AG04449 (cell line): ENCODE measurements at regions not wholly inside any gene's neighbourhood (a gene's known extent, or its start where the extent isn't known, plus 50 kb on each side); places are given as distances from the start of the nearest gene placed in this dataset.

Experiments
- CTCF ChIA-PET: fragments of 350-600 bp; formaldehyde crosslinking; extraction: SDS; loops from one replicate; lab custom pipeline; 2021; ENCODE audit warnings: antibody characterized with exemption; lab: Yijun Ruan, JAX
- POLR2A ChIA-PET: fragments of 400-600, 350-600 bp; formaldehyde crosslinking; extraction: SDS; loops from one replicate; lab custom pipeline; 2020; ENCODE audit warnings: antibody characterized with exemption, inconsistent platforms; lab: Yijun Ruan, JAX
- DNase-seq: peaks from one replicate; pipeline ENCODE4 v3.0.0-alpha.2; 2010; ENCODE audit warnings: low read depth, low spot score
- H3K4me3 ChIP-seq: 2 replicates; pipeline ENCODE4 v1.5.1; 2011; ENCODE audit warnings: low read depth, mild to moderate bottlenecking, control low read depth, low read length
- CTCF ChIP-seq: IDR thresholded peaks from one replicate; pipeline ENCODE4 v1.5.1; 2011; ENCODE audit warnings: mild to moderate bottlenecking, moderate library complexity, low read length, control low read depth, inconsistent platforms; ENCODE audit not compliant: insufficient read depth; ENCODE audit errors: missing control alignments

DNA sequence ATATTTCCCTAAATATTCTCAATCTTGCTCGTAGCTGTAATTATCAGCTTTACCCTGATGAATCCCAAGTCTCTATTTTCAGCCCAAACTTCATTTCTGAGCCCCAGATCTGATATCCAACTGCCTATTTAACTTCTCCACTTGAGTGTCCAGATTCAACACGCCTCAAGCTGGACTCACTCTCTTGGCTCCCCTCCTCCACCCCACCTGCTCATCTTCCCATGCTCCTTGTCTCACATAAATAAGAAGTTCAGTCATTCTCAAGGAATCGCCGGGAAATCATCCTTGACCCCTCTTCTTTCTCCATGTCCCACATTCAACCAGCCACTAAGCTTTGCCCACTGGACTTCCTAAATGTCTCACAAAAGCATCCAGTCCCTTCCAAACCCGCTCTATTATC, 89.9 kb upstream of the STMND1 start:
- no peak for TF ChIP-seq CTCF
- POLR2A ChIA-PET: no interaction called here
- H3K4me3 ChIP-seq: no peak overlapping the region
- DNase-seq: no peak
- CTCF ChIA-PET: interaction anchor here (2.5 to 3.3 kb wide), 2 partner anchors 11 to 249 kb away, joined by 6 to 25 read pairs; no protein-coding TSS in a partner anchor

DNA sequence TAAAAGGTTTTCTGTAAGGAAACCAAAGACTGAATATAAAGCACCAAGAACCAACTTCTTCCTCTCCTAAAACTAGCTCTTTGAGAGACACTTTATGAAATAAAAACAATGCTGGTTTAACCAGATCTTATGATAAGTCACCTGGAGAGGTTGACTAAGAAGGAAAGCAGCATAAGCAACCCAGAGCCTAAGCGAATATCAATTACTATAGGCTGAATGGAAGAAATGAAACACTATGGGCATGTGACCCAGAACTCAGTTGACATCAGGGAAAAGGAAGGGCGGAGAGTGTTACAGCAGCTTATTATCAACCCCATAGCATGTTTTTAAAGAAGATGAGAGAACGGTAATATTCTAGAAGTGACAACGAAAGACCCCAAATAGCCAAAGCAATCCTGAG, 94.1 kb upstream of the STMND1 start:
- CTCF ChIA-PET: interaction anchor here (0.5 kb wide), 1 partner anchor 189 kb away, joined by 4 read pairs; no protein-coding TSS in a partner anchor
- POLR2A ChIA-PET: no interaction called here
- no peak for DNase-seq
- H3K4me3 ChIP-seq: no peak overlapping the region
- no peak for TF ChIP-seq CTCF

DNA sequence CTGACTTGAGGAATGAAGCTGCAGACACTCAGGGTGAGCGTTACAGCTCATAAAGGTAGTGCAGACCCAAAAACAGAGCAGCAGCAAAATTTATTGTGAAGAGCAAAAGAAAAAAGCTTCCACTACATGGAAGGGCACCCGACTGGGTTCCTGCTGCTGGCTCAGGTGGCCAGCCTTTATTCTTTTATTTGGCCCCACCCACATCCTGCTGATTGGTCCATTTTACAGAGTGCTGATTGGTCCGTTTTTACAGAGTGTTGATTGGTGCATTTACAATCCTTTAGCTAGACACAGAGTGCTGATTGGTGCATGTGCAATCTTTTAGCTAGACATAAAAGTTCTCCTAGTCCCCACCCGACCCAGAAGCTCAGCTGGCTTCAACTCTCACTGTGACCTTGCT, 95.3 kb upstream of the STMND1 start:
- DNase-seq: no peak
- ChIA-PET CTCF (interaction anchor here (1.2 kb wide), 1 partner anchor 41 kb away, joined by 4 read pairs; no protein-coding TSS in a partner anchor), POLR2A (no interaction called here)
- H3K4me3 ChIP-seq: no peak overlapping the region
- TF ChIP-seq CTCF: no peak

DNA sequence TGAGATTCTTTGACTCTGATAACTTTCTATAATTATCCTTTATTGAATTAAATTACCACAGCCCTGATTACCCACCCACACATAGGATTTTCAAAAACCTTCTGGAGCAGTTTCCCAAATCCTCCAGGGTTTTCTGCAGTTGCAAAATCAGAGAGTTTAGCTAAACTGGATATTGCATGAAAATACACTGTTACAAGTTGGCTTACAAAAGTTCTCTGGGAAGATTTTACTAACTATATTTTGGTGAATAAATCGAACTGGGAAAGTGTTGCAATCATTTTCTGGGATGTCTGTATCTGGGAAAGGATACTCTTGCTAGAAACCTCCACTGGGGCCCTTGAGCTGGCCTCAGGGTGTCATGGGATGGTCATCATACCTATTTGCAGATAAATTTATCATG, 97.6 kb upstream of the STMND1 start:
- CTCF ChIA-PET: interaction anchor here (1.4 to 4.9 kb wide), 3 partner anchors 39 to 240 kb away, joined by 3 to 37 read pairs (median 5); no protein-coding TSS in a partner anchor
- H3K4me3 ChIP-seq: no peak overlapping the region
- DNase-seq: no peak
- TF ChIP-seq CTCF: no peak
- POLR2A ChIA-PET: no interaction called here

DNA sequence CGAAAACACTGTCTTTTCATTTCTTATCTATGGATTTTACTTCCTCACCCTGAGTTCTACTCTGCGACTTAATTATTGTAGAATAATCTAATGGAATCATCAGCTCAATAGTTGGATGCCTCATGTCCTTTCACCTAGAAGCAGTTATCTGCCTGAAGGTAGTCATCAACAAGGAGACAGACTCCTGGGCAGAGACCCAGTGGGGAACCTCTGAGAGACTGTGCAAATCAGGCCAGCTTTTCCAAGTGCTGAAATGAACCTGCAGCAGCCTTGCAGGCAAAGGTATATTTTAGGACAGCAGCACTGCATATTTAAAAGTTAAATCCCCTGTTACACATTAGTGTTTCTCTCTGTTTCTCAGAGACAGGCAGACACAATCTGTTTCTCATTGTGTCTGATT, 99.7 kb upstream of the STMND1 start:
- ChIA-PET CTCF (interaction anchor here (1.3 to 4.9 kb wide), 7 partner anchors 9 to 238 kb away, joined by 3 to 37 read pairs (median 5); no protein-coding TSS in a partner anchor), POLR2A (no interaction called here)
- no peak for DNase-seq
- TF ChIP-seq CTCF: no peak
- H3K4me3 ChIP-seq: no peak overlapping the region

GRCh38 chr6:17001188-17001587, 100.7 kb upstream of the STMND1 start:
- no peak overlapping the region for H3K4me3 ChIP-seq
- CTCF ChIA-PET: interaction anchor here (0.7 to 4.9 kb wide), 18 partner anchors 10 to 715 kb away, joined by 3 to 37 read pairs (median 4); no protein-coding TSS in a partner anchor
- POLR2A ChIA-PET: no interaction called here
- TF ChIP-seq CTCF: no peak
- no peak for DNase-seq
